Right cardiac atrium (tissue), 5 donors: ENCODE measurements at regions not wholly inside any gene's neighbourhood (a gene's known extent, or its start where the extent isn't known, plus 50 kb on each side); places are given as distances from the start of the nearest gene placed in this dataset.
"Not testable (repeated sequence)": the region's sequence is repeated elsewhere in the genome, so short reads cannot be mapped to it uniquely, and the experiment has no call there.

ENCODE experiments used
- ATAC-seq, 2 donors: fragments of 200-7000 bp; cut with Tn5 transposase; one replicate each; pipeline versions ENCODE4 v1.8.0 to v1.9.1; 2020; ENCODE audit warnings: moderate library complexity in 2 of 2, mild to moderate bottlenecking in 1 of 2
- DNase-seq, 3 donors: peaks; one replicate each; pipeline ENCODE4 v3.0.0-alpha.2; 2020
- H3K27ac ChIP-seq: one replicate; pipeline ENCODE4 v1.5.1; 2013; ENCODE audit warnings: mild to moderate bottlenecking, low read length, control low read depth, moderate library complexity
- H3K27me3 ChIP-seq: one replicate; pipeline ENCODE4 v1.6.1; 2013; ENCODE audit not compliant: control insufficient read depth, insufficient read depth
- H3K4me1 ChIP-seq: one replicate; pipeline ENCODE4 v1.6.1; 2013; ENCODE audit warnings: low read length; ENCODE audit not compliant: control insufficient read depth, insufficient read depth
- H3K4me3 ChIP-seq: one replicate; pipeline ENCODE4 v1.5.1; 2013; ENCODE audit warnings: low read length, control low read depth
- H3K9me3 ChIP-seq: one replicate; pipeline ENCODE4 v1.6.1; 2013; ENCODE audit warnings: low read length; ENCODE audit not compliant: control insufficient read depth
- WGBS: extraction: QIAGEN DNeasy Blood & Tissue Kit; methylation state at CpG from one replicate; pipeline ENCODE4 v1.1.7; 2013; 5-methylcytosine and 5-hydroxymethylcytosine counted together
- intact Hi-C, 4 donors: fragments of 100-400 bp; cut with DNase I; formaldehyde crosslinking; loops; one replicate each; pipeline versions ENCODE4 v1.11.0 to v1.14.0; 2022 to 2023
- donor health status: healthy with polysubstance abuse.
- donor health status: DM: no; HTN: yes; CAD: no.
- donor health status: DM: no; HTN: no; CAD: no.
- donor health status: DM: no; HTN: yes; CAD: no; lungs with severe emphysema.
- donor health status: DM: yes; HTN: yes; CAD: no.

GRCh38 chr2:238775591-238775990 is 72.3 kb upstream of the TWIST2 start:
- no peaks in the 10 kb centered on the region for H3K9me3 ChIP-seq
- no peak for ATAC-seq
- intact Hi-C loops = no loop called here
- H3K4me3 ChIP-seq = no peak overlapping the region
- no peak overlapping the region for H3K27ac ChIP-seq
- H3K4me1 ChIP-seq = no peaks in the 10 kb centered on the region
- WGBS = 90% methylated on average over 11 of the region's 11 CpGs
- H3K27me3 ChIP-seq = no peaks in the 10 kb centered on the region
- DNase-seq = no peak

GRCh38 chr2:238776003-238776760 is 71.7 kb upstream of the TWIST2 start:
- no peak for ATAC-seq
- H3K9me3 ChIP-seq = no peaks in the 10 kb centered on the region
- H3K4me1 ChIP-seq = no peaks in the 10 kb centered on the region
- 67% methylated on average over 20 of the region's 20 CpGs for WGBS
- intact Hi-C loops = no loop called here
- DNase-seq = no peak
- no peak overlapping the region for H3K4me3 ChIP-seq
- H3K27me3 ChIP-seq = no peaks in the 10 kb centered on the region
- no peak overlapping the region for H3K27ac ChIP-seq

DNA sequence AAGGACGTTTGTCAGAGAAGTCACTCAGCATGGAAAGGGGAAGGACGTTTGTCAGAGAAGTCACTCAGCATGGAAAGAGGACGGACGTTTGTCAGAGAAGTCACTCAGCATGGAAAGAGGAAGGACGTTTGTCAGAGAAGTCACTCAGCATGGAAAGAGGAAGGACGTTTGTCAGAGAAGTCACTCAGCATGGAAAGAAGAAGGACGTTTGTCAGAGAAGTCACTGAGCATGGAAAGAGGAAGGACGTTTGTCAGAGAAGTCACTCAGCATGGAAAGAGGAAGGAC is 71.2 kb upstream of the TWIST2 start:
- 32% methylated on average over 8 of the region's 8 CpGs for WGBS
- intact Hi-C loops, H3K27me3 ChIP-seq, DNase-seq, ATAC-seq, H3K9me3 ChIP-seq, H3K4me1 ChIP-seq, H3K4me3 ChIP-seq, H3K27ac ChIP-seq: not testable (repeated sequence)

DNA sequence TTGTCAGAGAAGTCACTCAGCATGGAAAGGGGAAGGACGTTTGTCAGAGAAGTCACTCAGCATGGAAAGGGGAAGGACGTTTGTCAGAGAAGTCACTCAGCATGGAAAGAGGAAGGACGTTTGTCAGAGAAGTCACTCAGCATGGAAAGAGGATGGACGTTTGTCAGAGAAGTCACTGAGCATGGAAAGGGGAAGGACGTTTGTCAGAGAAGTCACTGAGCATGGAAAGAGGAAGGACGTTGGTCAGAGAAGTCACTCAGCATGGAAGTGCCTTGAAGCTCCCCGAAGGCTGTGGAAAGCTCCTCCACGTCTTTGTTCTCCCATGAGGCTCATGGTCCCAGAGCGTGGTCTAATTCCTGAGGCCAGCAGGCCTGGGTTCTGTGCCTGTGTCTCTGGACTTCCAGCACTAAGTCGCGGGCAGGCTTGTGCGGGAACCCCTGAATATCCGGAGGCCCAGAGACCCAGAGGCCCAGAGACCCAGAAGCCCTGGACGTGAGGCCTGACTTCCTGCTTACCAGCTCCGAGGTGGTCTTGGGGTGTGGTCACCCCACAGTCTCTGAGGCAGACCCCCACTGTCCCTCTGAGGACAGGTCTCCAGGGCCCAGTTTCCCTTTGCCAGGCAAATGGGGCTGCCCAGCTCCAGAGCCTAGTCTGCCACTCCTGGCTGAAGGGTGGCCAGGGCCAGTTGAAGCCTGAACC is 70.4 kb upstream of the TWIST2 start:
- 61% methylated on average over 14 of the region's 15 CpGs for WGBS

GRCh38 chr2:238784671-238785527 is 63.0 kb upstream of the TWIST2 start:
- 20% methylated on average over 17 of the region's 17 CpGs for WGBS
- Histone ChIP-seq H3K4me1 (no peaks in the 10 kb centered on the region), H3K9me3 (no peaks in the 10 kb centered on the region), H3K4me3 (no peak overlapping the region), H3K27ac (no peak overlapping the region), H3K27me3 (no peaks in the 10 kb centered on the region)
- intact Hi-C loops = loop anchor here in 3 of 4 donors (5.0 to 10.0 kb wide), 5 partner anchors 270 to 430 kb away; no protein-coding TSS in a partner anchor
- peak; percentile 71 to 88 (median 82) for DNase-seq
- ATAC-seq = peak; percentile 86 to 89

More for the DNA sequence above, 70.4 kb upstream of the TWIST2 start:
- no peaks in the 10 kb centered on the region for H3K9me3 ChIP-seq
- H3K4me3 ChIP-seq = no peak overlapping the region
- no peak overlapping the region for H3K27ac ChIP-seq
- no peak for ATAC-seq
- intact Hi-C loops = no loop called here
- H3K27me3 ChIP-seq = no peaks in the 10 kb centered on the region
- DNase-seq = no peak
- no peaks in the 10 kb centered on the region for H3K4me1 ChIP-seq

DNA sequence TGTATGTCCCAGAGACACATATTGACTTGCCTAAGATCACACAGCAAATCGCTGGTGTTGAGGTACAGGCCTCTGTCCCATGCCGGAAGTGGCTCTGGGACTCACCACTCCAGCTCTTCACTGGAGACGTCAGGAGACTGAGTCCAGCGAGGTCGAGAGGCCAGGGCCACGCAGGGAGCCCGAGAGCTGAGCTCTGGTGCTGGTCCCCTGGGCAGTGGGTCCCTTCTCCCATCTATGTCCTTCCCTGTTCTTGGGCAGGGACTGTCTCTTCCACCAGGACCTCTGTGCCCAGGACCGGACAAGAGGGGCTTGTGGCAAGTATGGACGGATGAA is 62.4 kb upstream of the TWIST2 start:
- intact Hi-C loops = loop anchor here in 3 of 4 donors (10.0 kb wide), 4 partner anchors 271 to 431 kb away; no protein-coding TSS in a partner anchor
- 73% methylated on average over 9 of the region's 9 CpGs for WGBS
- Histone ChIP-seq H3K9me3 (no peaks in the 10 kb centered on the region), H3K4me3 (no peak overlapping the region), H3K27me3 (no peaks in the 10 kb centered on the region), H3K27ac (no peak overlapping the region), H3K4me1 (no peaks in the 10 kb centered on the region)
- ATAC-seq = no peak
- no peak for DNase-seq

DNA sequence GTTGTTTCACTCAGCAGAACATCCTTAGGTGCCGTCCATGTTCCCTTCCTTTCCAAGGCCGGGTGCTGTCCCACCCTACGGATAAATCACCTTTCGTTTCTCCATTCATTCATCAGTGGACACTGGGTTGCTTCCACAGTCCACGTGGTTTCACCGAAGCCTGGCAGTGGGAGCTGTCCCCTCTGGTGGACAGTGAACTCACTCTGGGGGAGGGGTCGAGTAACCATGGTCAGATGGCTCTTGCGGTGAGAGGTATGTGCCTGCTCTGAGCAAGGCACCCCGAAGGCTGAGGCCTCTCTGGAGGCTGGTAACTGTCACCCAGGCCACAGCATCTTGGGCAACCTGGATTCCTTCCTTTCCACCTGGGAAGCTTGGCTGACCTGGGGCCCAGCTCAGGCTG is 61.5 kb upstream of the TWIST2 start:
- 86% methylated on average over 9 of the region's 9 CpGs for WGBS
- intact Hi-C loops = loop anchor here in 3 of 4 donors (10.0 kb wide), 4 partner anchors 272 to 432 kb away; no protein-coding TSS in a partner anchor
- H3K4me3 ChIP-seq = no peak overlapping the region
- no peaks in the 10 kb centered on the region for H3K27me3 ChIP-seq
- no peaks in the 10 kb centered on the region for H3K9me3 ChIP-seq
- no peak overlapping the region for H3K27ac ChIP-seq
- no peaks in the 10 kb centered on the region for H3K4me1 ChIP-seq
- DNase-seq = no peak
- no peak for ATAC-seq

DNA sequence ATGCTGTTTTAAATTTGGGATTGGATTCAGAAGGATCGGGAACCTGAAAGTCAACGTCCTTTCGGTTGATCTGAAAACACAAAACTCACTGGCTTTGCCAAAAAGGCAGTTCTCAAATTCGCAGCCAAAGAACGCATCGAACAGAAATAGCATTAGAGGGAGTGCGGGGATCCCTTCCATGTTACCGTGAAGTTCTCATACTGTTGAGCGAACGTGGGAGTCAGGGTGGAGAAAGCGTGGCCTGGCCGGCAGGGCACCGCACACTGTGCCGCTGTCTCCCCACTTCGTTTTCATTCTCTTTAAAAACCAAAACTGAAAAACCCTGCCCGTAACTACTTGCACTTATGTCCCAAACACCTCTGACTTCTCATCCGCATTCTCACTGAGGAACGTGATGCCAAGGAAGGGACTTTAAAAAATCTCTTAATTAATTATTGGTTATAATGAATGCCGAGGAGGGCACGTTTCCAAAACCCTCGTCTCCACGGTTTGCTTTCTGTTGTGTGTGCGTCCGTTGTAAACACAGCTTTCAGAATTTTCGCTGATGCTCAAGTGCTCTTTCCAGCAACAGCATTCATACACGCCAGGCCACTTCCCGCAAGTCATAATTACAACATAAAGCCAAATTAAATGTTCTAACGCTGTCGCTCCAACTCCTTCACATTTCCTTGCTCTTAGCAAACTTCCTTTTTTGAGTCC is 60.9 kb upstream of the TWIST2 start:
- Histone ChIP-seq H3K27ac (no peak overlapping the region), H3K27me3 (no peaks in the 10 kb centered on the region), H3K9me3 (no peaks in the 10 kb centered on the region), H3K4me1 (no peaks in the 10 kb centered on the region), H3K4me3 (no peak overlapping the region)
- no peak for ATAC-seq
- intact Hi-C loops = loop anchor here in 3 of 4 donors (10.0 kb wide), 4 partner anchors 272 to 432 kb away; no protein-coding TSS in a partner anchor
- WGBS = 89% methylated on average over 29 of the region's 29 CpGs
- DNase-seq = no peak

DNA sequence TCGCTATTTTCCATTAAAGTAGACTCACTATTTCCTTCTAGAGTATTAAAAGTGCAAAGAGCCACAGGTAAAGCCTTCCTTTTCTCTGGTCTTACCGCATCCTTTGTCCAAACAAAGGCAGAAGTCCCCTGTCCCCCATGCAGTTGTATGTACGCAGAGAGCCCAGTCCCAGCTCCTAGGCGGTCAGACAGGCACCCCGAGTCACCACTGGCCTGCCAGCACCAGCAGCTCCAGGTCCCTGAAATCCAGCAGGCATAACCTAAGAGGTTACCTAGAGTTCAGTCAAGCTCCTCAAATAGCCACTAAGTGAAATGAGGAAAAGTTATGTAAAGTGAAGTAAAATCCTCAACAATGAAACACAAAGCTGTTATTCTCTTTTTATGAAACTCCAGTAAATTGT is 60.4 kb upstream of the TWIST2 start:
- ATAC-seq (no peak), DNase-seq (no peak)
- Histone ChIP-seq H3K4me3 (no peak overlapping the region), H3K27me3 (no peaks in the 10 kb centered on the region), H3K9me3 (no peaks in the 10 kb centered on the region), H3K4me1 (no peaks in the 10 kb centered on the region), H3K27ac (no peak overlapping the region)
- intact Hi-C loops = loop anchor here in 3 of 4 donors (10.0 kb wide), 4 partner anchors 273 to 433 kb away; no protein-coding TSS in a partner anchor
- WGBS = 84% methylated on average over 5 of the region's 5 CpGs

DNA sequence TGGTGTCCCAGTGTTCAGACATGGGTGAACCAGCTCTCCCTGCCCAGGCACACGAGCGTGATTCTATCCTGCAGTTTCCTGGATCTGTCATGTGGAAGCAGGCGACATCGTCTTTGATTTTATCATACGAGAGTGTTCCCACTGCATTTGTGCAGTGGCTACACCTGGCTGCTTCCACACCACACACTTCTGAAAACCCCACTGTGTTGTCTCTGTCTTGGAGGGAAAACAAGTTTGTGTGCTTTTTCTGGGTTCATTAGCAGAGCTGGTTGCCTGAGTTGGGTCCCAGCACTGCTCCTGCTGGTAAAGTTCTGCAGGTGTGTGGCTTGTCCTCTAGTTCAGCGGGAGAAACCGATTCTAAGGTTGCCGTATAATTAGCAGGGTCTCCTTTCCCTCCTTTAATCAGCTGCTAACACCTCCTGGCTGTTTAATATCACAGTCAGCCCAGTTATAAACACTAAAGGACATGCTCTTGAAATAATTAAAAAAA is 58.5 kb upstream of the TWIST2 start:
- intact Hi-C loops = loop anchor here in 3 of 4 donors (10.0 kb wide), 4 partner anchors 275 to 435 kb away; no protein-coding TSS in a partner anchor
- Histone ChIP-seq H3K27ac (no peak overlapping the region), H3K4me1 (no peaks in the 10 kb centered on the region), H3K27me3 (no peaks in the 10 kb centered on the region), H3K4me3 (no peak overlapping the region), H3K9me3 (no peaks in the 10 kb centered on the region)
- DNase-seq = no peak
- ATAC-seq = no peak
- WGBS = 80% methylated on average over 8 of the region's 8 CpGs
